SJCRH30 (cell line): ENCODE measurements at regions not wholly inside any gene's neighbourhood (a gene's known extent, or its start where the extent isn't known, plus 50 kb on each side); places are given as distances from the start of the nearest gene placed in this dataset.
"Not testable (repeated sequence)": the region's sequence is repeated elsewhere in the genome, so short reads cannot be mapped to it uniquely, and the experiment has no call there.

Experiments
- DNase-seq, 2 experiments: peaks; one replicate each; pipeline ENCODE4 v3.0.0-alpha.2; 2015 to 2020
- H3K27ac ChIP-seq: fragments of 250-450 bp; sonication (Bioruptor Pico); 2 replicates; pipeline ENCODE4 v1.5.1; 2020; ENCODE audit warnings: mild to moderate bottlenecking, moderate library complexity
- H3K27me3 ChIP-seq: fragments of 250-450 bp; sonication (Bioruptor Pico); 2 replicates; pipeline ENCODE4 v1.5.1; 2020; ENCODE audit warnings: mild to moderate bottlenecking, moderate library complexity
- H3K36me3 ChIP-seq: fragments of 250-450 bp; sonication (Bioruptor Pico); 2 replicates; pipeline ENCODE4 v1.5.1; 2020; ENCODE audit warnings: mild to moderate bottlenecking, moderate library complexity
- H3K4me1 ChIP-seq: fragments of 250-450 bp; sonication (Bioruptor Pico); 2 replicates; pipeline ENCODE4 v1.5.1; 2020; ENCODE audit warnings: mild to moderate bottlenecking, moderate library complexity
- H3K4me3 ChIP-seq: fragments of 250-450 bp; sonication (Bioruptor Pico); 2 replicates; pipeline ENCODE4 v1.5.1; 2020; ENCODE audit warnings: mild to moderate bottlenecking, moderate library complexity
- H3K9me3 ChIP-seq: fragments of 250-450 bp; sonication (Bioruptor Pico); replicated peaks from 2 replicates; pipeline ENCODE4 v1.5.1; 2020; ENCODE audit warnings: mild to moderate bottlenecking, moderate library complexity

- H3K36me3 ChIP-seq, result no peaks in the 10 kb centered on the region
- no peaks in the 10 kb centered on the region for H3K9me3 ChIP-seq
- no peak overlapping the region for H3K27ac ChIP-seq
- H3K27me3 ChIP-seq, result no peaks in the 10 kb centered on the region
- no peak overlapping the region for H3K4me3 ChIP-seq
- no peaks in the 10 kb centered on the region for H3K4me1 ChIP-seq
- peak; percentile 20 to 57 for DNase-seq
Observed at GRCh38 chr7:65722361-65722792, 150.5 kb upstream of the VKORC1L1 start.

- not testable (repeated sequence) for H3K4me3 ChIP-seq, DNase-seq, H3K27ac ChIP-seq, H3K4me1 ChIP-seq, H3K9me3 ChIP-seq, H3K36me3 ChIP-seq, H3K27me3 ChIP-seq
Observed at GRCh38 chr7:65727182-65727581, 145.7 kb upstream of the VKORC1L1 start.

GRCh38 chr7:65731129-65731528, 141.7 kb upstream of the VKORC1L1 start:
- no peak for DNase-seq
- no peaks in the 10 kb centered on the region for H3K27me3 ChIP-seq
- H3K9me3 ChIP-seq, result no peaks in the 10 kb centered on the region

GRCh38 chr7:65731562-65732035, 141.3 kb upstream of the VKORC1L1 start:
- H3K27me3 ChIP-seq, result no peaks in the 10 kb centered on the region
- no peaks in the 10 kb centered on the region for H3K4me1 ChIP-seq
- no peak overlapping the region for H3K4me3 ChIP-seq
- no peak overlapping the region for H3K27ac ChIP-seq
- no peak for DNase-seq
- H3K9me3 ChIP-seq, result no peaks in the 10 kb centered on the region
- H3K36me3 ChIP-seq, result no peaks in the 10 kb centered on the region

More at GRCh38 chr7:65731129-65731528, 141.7 kb upstream of the VKORC1L1 start:
- H3K4me1 ChIP-seq, result no peaks in the 10 kb centered on the region
- no peak overlapping the region for H3K27ac ChIP-seq
- no peaks in the 10 kb centered on the region for H3K36me3 ChIP-seq
- no peak overlapping the region for H3K4me3 ChIP-seq

GRCh38 chr7:65744406-65744805, 128.5 kb upstream of the VKORC1L1 start:
- no peak overlapping the region for H3K4me3 ChIP-seq
- 0 out of 2 replicates have a peak, but pooled peaks cover 2% of the 10 kb centered on the region for H3K4me1 ChIP-seq
- H3K27ac ChIP-seq, result no peak overlapping the region
- no peaks in the 10 kb centered on the region for H3K9me3 ChIP-seq
- DNase-seq, result no peak
- H3K27me3 ChIP-seq, result no peaks in the 10 kb centered on the region
- H3K36me3 ChIP-seq, result no peaks in the 10 kb centered on the region

GRCh38 chr7:65746398-65746669, 126.5 kb upstream of the VKORC1L1 start:
- DNase-seq, result no peak
- Histone ChIP-seq H3K36me3 (no peaks in the 10 kb centered on the region), H3K27me3 (no peaks in the 10 kb centered on the region), H3K4me3 (no peak overlapping the region), H3K9me3 (no peaks in the 10 kb centered on the region), H3K27ac (no peak overlapping the region), H3K4me1 (0 out of 2 replicates have a peak, but pooled peaks cover 2% of the 10 kb centered on the region)

- Histone ChIP-seq H3K4me1 (peaks cover 6% of the 10 kb centered on the region; the same call in 1 of the 2 replicates), H3K27me3 (no peaks in the 10 kb centered on the region), H3K36me3 (peaks cover 5% of the 10 kb centered on the region), H3K9me3 (no peaks in the 10 kb centered on the region), H3K27ac (no peak overlapping the region), H3K4me3 (no peak overlapping the region)
- no peak for DNase-seq
Observed at GRCh38 chr7:65749039-65749438, 123.8 kb upstream of the VKORC1L1 start.

- peak overlapping the region; percentile 74; the same call in 1 of the 2 replicates for H3K4me3 ChIP-seq
- H3K27me3 ChIP-seq, result no peaks in the 10 kb centered on the region
- DNase-seq, result no peak
- H3K36me3 ChIP-seq, result peaks cover 6% of the 10 kb centered on the region
- no peak overlapping the region for H3K27ac ChIP-seq
- H3K4me1 ChIP-seq, result peaks cover 6% of the 10 kb centered on the region; the same call in 1 of the 2 replicates
- no peaks in the 10 kb centered on the region for H3K9me3 ChIP-seq
Observed at GRCh38 chr7:65749518-65749917, 123.4 kb upstream of the VKORC1L1 start.

- DNase-seq, result peak; percentile 90 to 94
- H3K27me3 ChIP-seq, result no peaks in the 10 kb centered on the region
- peaks cover 5% of the 10 kb centered on the region; the same call in 1 of the 2 replicates for H3K4me1 ChIP-seq
- peaks cover 10% of the 10 kb centered on the region for H3K36me3 ChIP-seq
- peak overlapping the region; percentile 74 for H3K4me3 ChIP-seq
- peak overlapping the region; percentile 54 for H3K27ac ChIP-seq
- no peaks in the 10 kb centered on the region for H3K9me3 ChIP-seq
Observed at GRCh38 chr7:65750511-65751344, 122.1 kb upstream of the VKORC1L1 start.

- H3K4me1 ChIP-seq, DNase-seq: not testable (repeated sequence)
Observed at GRCh38 chr7:65754070-65754469, 118.8 kb upstream of the VKORC1L1 start.

GRCh38 chr7:65758991-65759390, 113.9 kb upstream of the VKORC1L1 start:
- H3K9me3 ChIP-seq, H3K27me3 ChIP-seq, DNase-seq, H3K27ac ChIP-seq, H3K4me1 ChIP-seq, H3K4me3 ChIP-seq: not testable (repeated sequence)
- H3K36me3 ChIP-seq, result peaks cover 17% of the 10 kb centered on the region

More at GRCh38 chr7:65754070-65754469, 118.8 kb upstream of the VKORC1L1 start:
- not testable (repeated sequence) for H3K27me3 ChIP-seq, H3K9me3 ChIP-seq, H3K27ac ChIP-seq, H3K4me3 ChIP-seq
- H3K36me3 ChIP-seq, result peaks cover 18% of the 10 kb centered on the region

- H3K27me3 ChIP-seq, H3K36me3 ChIP-seq, H3K4me3 ChIP-seq, H3K9me3 ChIP-seq, H3K4me1 ChIP-seq, DNase-seq, H3K27ac ChIP-seq: not testable (repeated sequence)
Observed at GRCh38 chr7:65762712-65763111, 110.2 kb upstream of the VKORC1L1 start.

GRCh38 chr7:65763114-65763513, 109.8 kb upstream of the VKORC1L1 start:
- not testable (repeated sequence) for DNase-seq, H3K4me1 ChIP-seq, H3K36me3 ChIP-seq, H3K27me3 ChIP-seq, H3K9me3 ChIP-seq, H3K4me3 ChIP-seq, H3K27ac ChIP-seq

GRCh38 chr7:65770473-65771225, 102.2 kb upstream of the VKORC1L1 start:
- H3K36me3 ChIP-seq, H3K4me1 ChIP-seq, H3K9me3 ChIP-seq, H3K27me3 ChIP-seq: not testable (repeated sequence)
- peak overlapping the region; percentile 45; the same call in 1 of the 2 replicates for H3K27ac ChIP-seq
- DNase-seq, result peak; percentile 94
- H3K4me3 ChIP-seq, result peak overlapping the region; percentile 99

GRCh38 chr7:65771226-65771569, 101.7 kb upstream of the VKORC1L1 start:
- peak overlapping the region; percentile 99 for H3K4me3 ChIP-seq
- not testable (repeated sequence) for H3K4me1 ChIP-seq, DNase-seq, H3K36me3 ChIP-seq, H3K27me3 ChIP-seq, H3K9me3 ChIP-seq, H3K27ac ChIP-seq
